SK-N-MC (cell line): ENCODE measurements at regions not wholly inside any gene's neighbourhood (a gene's known extent, or its start where the extent isn't known, plus 50 kb on each side); places are given as distances from the start of the nearest gene placed in this dataset.
"Not testable (repeated sequence)": the region's sequence is repeated elsewhere in the genome, so short reads cannot be mapped to it uniquely, and the experiment has no call there.

Experiments
- DNase-seq: peaks from one replicate; pipeline ENCODE4 v3.0.0-alpha.2; 2011; ENCODE audit warnings: low read depth, low spot score
- H3K27ac ChIP-seq: fragments of 200-600 bp; sonication (generic); 2 replicates; pipeline ENCODE4 v1.5.1; 2016; ENCODE audit warnings: mixed run types
- H3K36me3 ChIP-seq: fragments of 200-600 bp; sonication (generic); 2 replicates; pipeline ENCODE4 v1.6.1; 2017; ENCODE audit warnings: antibody characterized with exemption, low read length, mixed read lengths; ENCODE audit not compliant: insufficient read depth
- H3K4me3 ChIP-seq: fragments of 200-600 bp; sonication (generic); 2 replicates; pipeline ENCODE4 v1.5.1; 2016
- H3K9ac ChIP-seq: fragments of 200-600 bp; sonication (generic); 2 replicates; pipeline ENCODE4 v1.8.0; 2017; ENCODE audit warnings: mixed run types, mixed read lengths; ENCODE audit not compliant: insufficient read length
- H3K9me3 ChIP-seq: fragments of 200-600 bp; sonication (generic); 2 replicates; pipeline ENCODE4 v1.6.1; 2017; ENCODE audit warnings: low read depth, mild to moderate bottlenecking, antibody characterized with exemption, low read length, moderate library complexity, mixed read lengths
- EZH2 ChIP-seq: fragments of 200-600 bp; sonication (generic); IDR thresholded peaks from one replicate; pipeline ENCODE4 v1.6.1; 2017; ENCODE audit warnings: antibody characterized with exemption
- FOXP2 ChIP-seq: optimal IDR thresholded peaks from 2 replicates; pipeline ENCODE3; 2011; ENCODE audit warnings: mild to moderate bottlenecking, moderate library complexity; ENCODE audit not compliant: insufficient read depth; ENCODE audit errors: extremely low read length, control extremely low read depth
- POLR2AphosphoS5 ChIP-seq: IDR thresholded peaks from 2 replicates; pipeline ENCODE4 v1.6.1; 2012; ENCODE audit warnings: mild to moderate bottlenecking, low read depth, low read length, borderline replicate concordance

- DNase-seq = no peak
- no peak overlapping the region for H3K4me3 ChIP-seq
- H3K9ac ChIP-seq = no peak overlapping the region
- no peaks in the 10 kb centered on the region for H3K9me3 ChIP-seq
- H3K27ac ChIP-seq = no peak overlapping the region
- TF ChIP-seq EZH2 (no peak), FOXP2 (no peak), POLR2AphosphoS5 (no peak)
- no peaks in the 10 kb centered on the region for H3K36me3 ChIP-seq
These were observed 310.4 kb downstream of the FOXO1 start for GRCh38 chr13:40356011-40356410.

DNA sequence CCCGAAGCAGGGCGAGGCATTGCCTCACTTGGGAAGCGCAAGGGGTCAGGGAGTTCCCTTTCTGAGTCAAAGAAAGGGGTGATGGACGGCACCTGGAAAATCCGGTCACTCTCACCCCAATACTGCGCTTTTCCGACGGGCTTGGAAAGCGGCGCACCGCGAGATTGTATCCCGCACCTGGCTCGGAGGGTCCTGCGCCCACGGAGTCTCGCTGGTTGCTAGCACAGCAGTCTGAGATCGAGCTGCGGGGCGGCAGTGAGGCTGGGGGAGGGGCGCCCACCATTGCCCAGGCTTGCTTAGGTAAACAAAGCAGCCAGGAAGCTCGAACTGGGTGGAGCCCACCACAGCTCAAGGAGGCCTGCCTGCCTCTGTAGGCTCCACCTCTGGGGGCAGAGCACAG, 310.0 kb downstream of the FOXO1 start:
- DNase-seq, H3K9ac ChIP-seq, H3K4me3 ChIP-seq: not testable (repeated sequence)

GRCh38 chr13:40362502-40362901, 303.9 kb downstream of the FOXO1 start:
- H3K4me3 ChIP-seq = no peak overlapping the region
- no peaks in the 10 kb centered on the region for H3K36me3 ChIP-seq
- TF ChIP-seq EZH2 (no peak), FOXP2 (no peak), POLR2AphosphoS5 (no peak)
- H3K9me3 ChIP-seq = no peaks in the 10 kb centered on the region
- no peak for DNase-seq
- no peak overlapping the region for H3K27ac ChIP-seq
- no peak overlapping the region for H3K9ac ChIP-seq

More for the DNA sequence above, 310.0 kb downstream of the FOXO1 start:
- H3K36me3 ChIP-seq, H3K27ac ChIP-seq, H3K9me3 ChIP-seq: not testable (repeated sequence)

- H3K9ac ChIP-seq = no peak overlapping the region
- no peak for DNase-seq
- TF ChIP-seq FOXP2 (no peak), EZH2 (no peak), POLR2AphosphoS5 (no peak)
These were observed 302.8 kb downstream of the FOXO1 start for GRCh38 chr13:40363653-40364052.

DNA sequence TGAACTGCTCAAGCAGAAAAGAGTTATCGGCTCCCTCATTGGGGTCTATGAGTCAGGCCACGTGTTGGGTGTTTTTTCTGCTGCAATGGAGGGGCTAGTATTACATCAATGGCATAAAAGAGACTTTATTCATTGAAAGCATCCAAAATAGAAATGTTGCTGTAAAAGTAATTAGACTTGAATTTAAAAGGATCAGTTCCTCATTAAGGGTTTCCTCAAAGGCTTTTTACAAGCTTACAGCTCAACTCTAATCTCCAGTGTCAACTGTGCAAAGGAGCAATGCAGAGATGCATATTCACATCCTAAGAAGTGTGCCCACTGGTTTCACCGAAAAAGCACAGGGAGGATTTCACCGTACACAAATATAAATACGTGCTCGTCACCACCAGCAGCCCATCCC, 300.3 kb downstream of the FOXO1 start:
- H3K9me3 ChIP-seq = no peaks in the 10 kb centered on the region
- H3K36me3 ChIP-seq = no peaks in the 10 kb centered on the region
- no peak overlapping the region for H3K9ac ChIP-seq
- DNase-seq = no peak
- TF ChIP-seq EZH2 (no peak), FOXP2 (no peak), POLR2AphosphoS5 (no peak)
- H3K27ac ChIP-seq = no peak overlapping the region
- no peak overlapping the region for H3K4me3 ChIP-seq

More at GRCh38 chr13:40363653-40364052, 302.8 kb downstream of the FOXO1 start:
- no peak overlapping the region for H3K4me3 ChIP-seq
- H3K36me3 ChIP-seq = no peaks in the 10 kb centered on the region
- H3K27ac ChIP-seq = no peak overlapping the region
- H3K9me3 ChIP-seq = no peaks in the 10 kb centered on the region

GRCh38 chr13:40368127-40368891, 298.1 kb downstream of the FOXO1 start:
- no peak for DNase-seq
- Histone ChIP-seq H3K9ac (no peak overlapping the region), H3K9me3 (no peaks in the 10 kb centered on the region), H3K4me3 (no peak overlapping the region), H3K36me3 (no peaks in the 10 kb centered on the region), H3K27ac (no peak overlapping the region)
- TF ChIP-seq EZH2 (no peak), POLR2AphosphoS5 (no peak), FOXP2 (no peak)

GRCh38 chr13:40370661-40371060, 295.8 kb downstream of the FOXO1 start:
- Histone ChIP-seq H3K4me3 (no peak overlapping the region), H3K27ac (no peak overlapping the region), H3K9me3 (no peaks in the 10 kb centered on the region), H3K9ac (no peak overlapping the region), H3K36me3 (no peaks in the 10 kb centered on the region)
- TF ChIP-seq POLR2AphosphoS5 (no peak), EZH2 (no peak), FOXP2 (no peak)
- DNase-seq = no peak

GRCh38 chr13:40371531-40372125, 294.8 kb downstream of the FOXO1 start:
- TF ChIP-seq EZH2 (no peak), POLR2AphosphoS5 (no peak), FOXP2 (no peak)
- Histone ChIP-seq H3K9me3 (no peaks in the 10 kb centered on the region), H3K4me3 (no peak overlapping the region), H3K27ac (no peak overlapping the region), H3K36me3 (no peaks in the 10 kb centered on the region), H3K9ac (no peak overlapping the region)
- DNase-seq = no peak

DNA sequence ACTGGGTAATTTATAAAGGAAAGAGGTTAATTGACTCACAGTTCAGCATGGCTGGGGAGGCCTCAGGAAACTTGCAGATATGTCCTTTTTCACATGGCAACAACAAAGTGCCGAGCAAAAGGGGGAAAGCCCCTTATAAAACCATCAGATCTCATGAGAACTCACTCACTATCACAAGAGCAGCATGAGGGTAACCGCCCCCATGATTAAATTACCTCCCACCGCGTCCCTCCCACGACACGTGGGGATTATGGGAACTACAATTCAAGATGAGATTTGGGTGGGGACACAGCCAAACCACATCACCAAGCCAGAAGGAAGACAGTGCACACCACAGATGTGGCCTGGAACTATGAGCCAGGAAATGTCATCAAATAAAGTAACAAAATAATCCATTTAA, 292.8 kb downstream of the FOXO1 start:
- not testable (repeated sequence) for H3K36me3 ChIP-seq, DNase-seq, H3K27ac ChIP-seq, H3K9ac ChIP-seq, H3K4me3 ChIP-seq, H3K9me3 ChIP-seq
